Activated effector memory CD4-positive, alpha-beta T cell treated with anti-CD3 and anti-CD28 coated beads, Interleukin-2, amount 50 U/mL, for 16 hours (primary cell): ENCODE measurements at regions not wholly inside any gene's neighbourhood (a gene's known extent, or its start where the extent isn't known, plus 50 kb on each side); places are given as distances from the start of the nearest gene placed in this dataset.
"Not testable (repeated sequence)": the region's sequence is repeated elsewhere in the genome, so short reads cannot be mapped to it uniquely, and the experiment has no call there.

ENCODE experiments used
- DNase-seq: peaks from one replicate; pipeline ENCODE4 v3.0.0-alpha.2; 2020

DNA sequence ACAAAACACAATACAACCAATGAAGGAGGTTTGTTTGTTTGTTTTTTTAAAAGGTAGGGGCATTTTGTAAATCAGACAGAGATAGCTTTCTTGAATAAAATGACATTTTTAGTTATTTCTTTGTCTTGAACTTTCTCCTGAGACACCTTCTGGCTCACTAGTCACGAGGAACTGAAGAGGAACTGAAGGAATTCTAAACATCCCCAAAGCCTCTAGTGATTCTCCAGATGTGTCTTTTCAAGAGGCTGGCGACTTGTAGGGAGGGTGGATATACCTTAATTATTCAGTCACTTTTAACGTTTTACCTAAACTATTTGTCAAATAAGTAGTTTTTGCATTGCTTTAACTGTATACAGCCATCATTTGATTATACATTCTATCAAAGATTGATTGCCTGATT lies 211.2 kb upstream of the LRIG3 start:
- no peak for DNase-seq

DNA sequence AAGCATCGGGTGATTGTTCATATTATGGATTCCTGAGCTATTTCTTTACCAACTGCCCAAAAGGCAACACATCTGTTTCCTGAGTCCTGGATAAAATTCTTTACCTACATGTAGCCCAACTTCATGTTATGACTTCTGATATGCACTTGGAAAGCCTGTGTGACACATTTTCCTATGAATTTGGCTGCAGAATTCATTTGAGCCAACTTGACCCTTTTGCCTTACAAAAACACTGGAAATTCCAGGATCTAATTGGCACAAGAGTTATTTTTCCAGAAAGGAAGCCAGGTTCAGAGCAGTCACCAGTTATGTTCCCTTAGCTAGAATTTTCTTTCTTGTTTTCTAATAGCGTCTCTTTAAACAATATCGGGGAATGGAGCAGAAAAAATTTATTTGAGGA lies 202.5 kb upstream of the LRIG3 start:
- DNase-seq, result no peak

DNA sequence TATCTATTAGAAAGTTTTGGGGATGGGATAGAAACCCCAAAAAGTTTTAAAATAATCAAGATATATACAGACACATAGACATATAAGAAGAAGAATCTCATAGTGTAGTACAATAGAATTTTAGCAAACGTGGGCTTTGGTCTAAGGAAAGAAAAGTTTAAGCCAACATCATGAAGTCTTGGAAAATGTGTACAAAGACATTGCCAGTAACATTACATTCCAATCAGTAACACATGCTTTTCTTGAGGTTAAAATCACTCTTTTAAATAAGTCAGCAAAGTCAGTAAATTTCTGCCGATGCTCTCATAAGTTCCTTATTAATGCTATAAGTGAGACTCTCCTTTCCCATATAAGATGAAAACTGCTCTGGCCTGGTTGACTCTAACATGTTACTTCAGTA lies 201.1 kb upstream of the LRIG3 start:
- no peak for DNase-seq

DNA sequence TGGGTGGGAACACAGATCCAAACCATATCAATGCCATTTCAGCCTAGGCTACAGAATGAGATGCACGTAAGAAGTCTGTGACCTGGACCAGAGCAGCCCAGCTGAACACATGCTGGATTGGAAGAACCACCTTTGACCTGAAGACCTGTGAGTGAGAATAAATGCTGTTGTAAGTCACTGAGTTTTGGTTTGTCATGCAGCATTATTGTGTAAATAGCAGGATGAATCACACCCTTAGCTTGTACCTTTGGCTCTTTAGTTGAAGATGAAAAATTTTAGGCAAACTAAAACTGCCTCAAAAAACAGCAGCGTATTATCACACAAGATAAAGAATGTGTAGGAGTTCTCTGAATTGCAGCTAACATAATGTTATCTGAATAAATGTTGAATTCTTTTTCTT lies 199.4 kb upstream of the LRIG3 start:
- no peak for DNase-seq

DNA sequence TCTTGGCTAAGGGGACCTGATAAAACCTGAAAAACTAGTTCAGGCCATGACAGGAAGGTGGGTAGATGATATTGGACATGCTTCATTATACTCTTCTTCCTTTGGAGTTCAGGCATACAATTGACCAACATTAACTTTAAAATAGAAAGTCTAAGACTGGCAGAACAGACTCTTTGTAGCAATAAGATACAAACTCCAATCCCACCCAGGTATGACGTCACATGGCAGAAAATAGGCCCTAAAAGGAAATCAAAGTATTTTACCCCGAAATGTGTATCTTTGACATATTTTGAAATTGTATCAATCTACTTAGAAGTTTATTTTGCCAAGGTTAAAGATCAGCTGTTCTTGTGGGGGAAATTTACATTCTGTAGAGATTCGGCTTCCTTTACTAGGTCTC lies 198.1 kb upstream of the LRIG3 start:
- no peak for DNase-seq

DNA sequence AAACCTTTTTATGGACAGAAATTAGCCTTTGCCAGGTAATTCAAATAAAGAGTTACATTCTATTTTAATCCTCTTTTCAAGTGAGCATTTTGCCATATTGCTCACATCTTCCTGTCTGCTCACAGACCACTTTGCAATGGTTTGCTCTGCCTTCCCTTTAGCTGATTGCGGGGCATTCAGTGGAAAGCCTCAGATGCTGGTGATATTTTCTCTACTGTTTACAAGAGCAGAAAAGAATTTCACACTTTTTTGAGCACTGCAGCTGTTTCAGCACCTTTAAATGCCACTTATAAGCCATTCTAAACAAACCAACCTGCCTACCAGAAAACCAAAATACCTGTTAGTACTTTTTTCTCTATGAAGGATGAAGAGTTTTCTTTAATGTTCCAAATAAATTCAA lies 195.7 kb upstream of the LRIG3 start:
- DNase-seq, result no peak

DNA sequence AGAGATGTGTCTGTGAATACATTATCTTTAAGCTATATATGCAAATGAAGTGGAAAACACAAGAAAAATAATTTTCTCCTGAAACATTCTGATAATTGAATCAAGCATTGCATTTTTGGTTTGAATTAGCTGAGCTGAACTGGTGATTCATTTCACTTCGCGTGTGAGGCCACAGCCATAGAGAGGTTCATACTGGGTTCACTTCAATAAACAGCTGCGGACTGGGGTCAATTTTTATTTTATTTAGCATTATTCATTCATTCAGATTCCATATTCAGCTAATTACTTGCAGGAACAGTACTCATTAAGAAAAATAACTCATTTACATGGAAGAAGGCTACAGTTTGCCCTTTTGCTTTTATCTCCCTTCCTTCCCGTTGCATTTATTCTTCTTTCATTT lies 195.2 kb upstream of the LRIG3 start:
- DNase-seq, result no peak

DNA sequence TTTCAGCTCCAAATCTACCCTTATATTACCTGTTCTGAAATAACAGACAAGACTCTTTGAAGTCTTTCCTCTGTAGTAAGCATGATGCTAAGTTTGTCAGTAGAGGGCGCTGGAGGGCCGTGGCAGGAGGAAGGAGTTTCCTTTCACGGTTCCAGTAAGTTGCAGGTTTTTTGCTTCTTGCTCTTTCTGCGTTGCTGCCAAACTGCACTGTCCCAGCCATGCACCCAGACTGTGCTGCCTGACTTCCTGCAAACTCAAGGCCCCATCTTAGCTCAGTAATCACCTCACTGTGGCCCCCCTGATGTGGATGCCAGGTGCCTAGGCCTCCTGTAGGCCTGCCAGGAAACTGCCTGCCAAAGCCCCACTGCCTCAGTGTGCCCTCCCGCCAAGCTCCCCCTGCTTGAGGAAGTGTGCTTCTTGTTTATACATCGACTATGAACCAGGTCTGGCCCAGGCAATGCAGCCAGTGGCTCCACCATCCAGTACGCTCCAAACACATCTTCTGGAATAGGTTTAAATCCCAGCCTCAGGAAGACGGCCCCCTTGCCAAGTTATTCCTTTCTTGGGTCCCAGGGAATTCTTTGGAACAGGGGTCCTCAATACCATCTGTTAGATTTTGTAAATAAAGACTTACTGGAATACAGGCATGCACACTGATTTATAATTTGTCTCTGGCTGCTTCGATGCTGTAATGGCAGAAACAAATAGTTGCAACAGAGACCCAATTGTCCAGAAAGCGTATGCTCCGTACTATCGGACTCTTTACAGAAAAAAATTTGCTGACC lies 193.7 kb upstream of the LRIG3 start:
- peak; percentile 67 for DNase-seq

DNA sequence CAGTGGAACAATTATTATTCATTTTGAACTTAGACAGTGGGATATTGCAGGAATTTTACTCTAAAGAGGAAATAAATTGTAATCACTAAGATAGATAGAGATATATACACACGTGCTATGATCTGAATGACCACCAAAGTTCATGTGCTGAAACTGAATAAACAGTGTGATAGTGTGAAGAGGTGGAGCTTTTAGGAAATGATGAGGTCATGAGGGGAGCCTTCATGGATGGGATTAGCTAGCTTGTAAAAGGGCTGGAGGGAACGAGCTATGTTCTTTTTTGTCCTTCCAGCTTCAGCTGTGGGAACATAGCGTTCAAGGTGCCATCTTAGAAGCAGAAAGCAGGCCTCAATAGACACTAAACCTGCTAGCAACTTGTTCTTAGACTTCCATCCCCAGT lies 191.5 kb upstream of the LRIG3 start:
- no peak for DNase-seq

DNA sequence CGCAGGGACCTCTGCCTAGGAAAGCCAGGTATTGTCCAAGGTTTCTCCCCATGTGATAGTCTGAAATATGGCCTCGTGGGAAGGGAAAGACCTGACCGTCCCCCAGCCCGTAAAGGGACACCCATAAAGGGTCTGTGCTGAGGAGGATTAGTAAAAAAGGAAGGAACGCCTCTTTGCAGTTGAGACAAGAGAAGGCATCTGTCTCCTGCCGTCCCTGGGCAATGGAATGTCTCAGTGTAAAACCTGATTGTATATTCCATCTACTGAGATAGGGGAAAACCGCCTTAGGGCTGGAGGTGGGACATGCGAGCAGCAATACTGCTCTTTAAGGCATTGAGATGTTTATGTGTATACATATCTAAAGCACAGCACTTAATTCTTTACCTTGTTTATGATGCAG lies 188.2 kb upstream of the LRIG3 start:
- DNase-seq, result not testable (repeated sequence)

DNA sequence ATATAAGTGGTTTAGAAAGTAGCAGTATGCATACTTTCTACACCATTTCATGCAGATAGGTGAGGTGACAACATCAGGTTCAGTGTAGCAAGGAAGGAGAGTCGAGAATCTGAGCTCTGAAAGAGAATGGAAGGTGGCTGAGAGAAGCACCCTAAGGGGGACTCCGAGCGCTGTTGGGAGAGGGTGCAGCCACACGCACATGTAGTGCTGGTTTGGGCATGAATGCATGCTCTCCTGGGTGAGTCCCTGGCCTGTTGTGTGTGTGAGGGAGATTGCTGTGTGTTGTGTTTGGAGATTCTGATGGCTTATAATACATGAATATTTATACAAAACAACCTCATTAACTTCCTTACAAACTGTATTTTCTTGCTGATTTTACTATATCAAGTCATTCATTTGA lies 180.3 kb upstream of the LRIG3 start:
- DNase-seq, result no peak

DNA sequence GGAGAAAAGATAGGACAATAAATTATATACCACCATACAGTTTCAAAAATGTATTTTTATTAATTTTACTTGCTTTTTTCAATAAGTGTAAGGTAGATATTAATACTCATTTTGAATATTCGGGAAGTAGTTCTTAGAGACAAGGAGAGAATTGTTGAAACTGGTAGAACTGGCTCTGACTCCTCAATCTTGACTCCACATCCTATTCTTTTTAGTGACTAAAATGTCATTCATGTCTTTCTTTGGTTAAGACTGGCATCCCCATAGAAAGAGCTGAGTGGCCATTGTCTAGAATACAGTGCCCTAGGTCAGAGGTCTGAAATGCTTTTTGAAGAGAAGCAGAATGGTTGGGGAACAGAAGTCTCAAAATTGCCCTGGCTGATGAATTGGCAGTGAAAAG lies 177.6 kb upstream of the LRIG3 start:
- DNase-seq, result no peak

DNA sequence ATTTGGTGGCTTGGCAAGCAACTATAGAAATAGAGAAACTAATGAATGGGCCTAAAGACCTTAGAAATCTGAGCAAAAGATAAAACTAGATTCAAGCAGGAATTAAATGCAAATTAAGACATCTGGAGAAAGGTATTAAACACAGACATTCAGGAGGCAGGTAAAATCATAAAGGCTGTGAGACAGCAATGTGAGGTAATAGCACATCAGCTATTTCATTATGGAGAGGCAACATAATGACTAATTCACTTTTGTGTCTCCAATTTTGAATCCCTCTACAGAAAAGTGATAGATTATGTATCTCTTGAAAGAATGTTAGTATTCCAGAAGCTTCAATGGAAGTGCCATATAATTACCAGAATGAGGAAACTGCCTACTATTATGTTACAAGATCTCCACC lies 175.9 kb upstream of the LRIG3 start:
- no peak for DNase-seq

DNA sequence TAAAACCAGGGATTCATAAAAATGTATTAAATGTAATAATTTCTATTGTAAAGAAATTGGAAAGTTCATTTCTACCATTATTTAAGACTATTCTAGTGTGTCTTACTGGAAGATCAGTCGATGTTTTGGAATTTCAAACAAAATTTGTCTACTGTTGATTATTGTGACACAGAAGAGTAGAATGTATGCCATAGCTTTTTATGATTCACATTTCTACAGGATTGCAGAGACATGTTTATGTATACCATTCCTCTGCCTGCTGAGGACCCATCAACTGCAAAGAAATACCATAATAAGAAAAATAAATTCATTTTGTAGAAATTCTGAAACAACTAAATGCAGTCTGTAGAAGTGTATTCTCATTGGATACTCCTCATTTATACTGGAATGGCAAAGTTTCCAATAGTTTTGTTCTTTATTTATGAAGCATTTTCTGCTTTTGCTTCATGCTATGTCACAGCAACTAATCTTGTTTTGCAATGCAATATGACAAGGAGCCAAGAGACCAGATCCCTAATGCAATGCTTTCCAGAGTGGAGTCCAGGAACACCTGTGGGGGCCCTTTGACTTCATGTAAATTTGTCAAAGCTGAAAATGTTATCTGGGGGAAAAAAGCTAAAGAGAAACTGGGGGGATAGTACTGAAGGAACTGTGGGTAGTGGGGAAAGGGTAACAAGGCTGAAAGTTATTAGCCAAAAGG lies 172.9 kb upstream of the LRIG3 start:
- DNase-seq, result no peak

DNA sequence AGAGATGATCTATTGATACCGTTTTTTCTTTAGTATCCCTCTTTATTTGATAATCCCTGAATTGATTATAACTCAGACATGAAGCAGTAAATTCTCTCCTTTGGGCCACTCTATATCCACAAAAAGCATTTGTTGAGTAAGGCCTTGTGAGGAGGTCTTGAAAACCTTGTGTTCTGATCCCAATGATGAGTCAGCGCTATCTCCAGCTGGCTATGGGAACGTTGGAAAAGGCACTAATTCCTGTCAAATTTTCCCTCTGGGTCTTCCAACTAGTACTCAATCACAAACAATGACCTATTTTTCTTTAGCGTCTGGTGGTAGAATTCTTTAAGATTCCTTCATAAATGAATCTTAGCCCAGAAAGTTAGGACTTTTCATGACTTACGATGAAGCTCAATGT lies 168.4 kb upstream of the LRIG3 start:
- no peak for DNase-seq

DNA sequence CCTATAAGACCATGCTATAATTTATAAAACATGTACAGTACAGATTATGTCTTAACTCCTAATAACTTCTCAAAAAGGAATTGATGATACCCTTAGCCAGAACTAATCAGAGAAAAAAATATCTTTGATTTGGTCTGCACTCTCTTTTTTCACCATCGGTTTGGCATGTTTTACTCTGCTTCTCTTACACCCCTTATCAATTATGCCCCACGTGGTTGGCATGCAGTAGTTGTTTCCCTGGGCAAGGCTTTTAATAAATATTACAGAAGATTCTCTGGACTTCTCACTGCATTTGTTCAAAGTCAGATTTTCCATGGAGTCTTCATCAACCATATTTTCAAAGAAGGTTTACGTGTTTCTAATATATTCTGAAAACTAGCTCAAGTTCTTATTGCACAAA lies 167.4 kb upstream of the LRIG3 start:
- DNase-seq, result no peak

DNA sequence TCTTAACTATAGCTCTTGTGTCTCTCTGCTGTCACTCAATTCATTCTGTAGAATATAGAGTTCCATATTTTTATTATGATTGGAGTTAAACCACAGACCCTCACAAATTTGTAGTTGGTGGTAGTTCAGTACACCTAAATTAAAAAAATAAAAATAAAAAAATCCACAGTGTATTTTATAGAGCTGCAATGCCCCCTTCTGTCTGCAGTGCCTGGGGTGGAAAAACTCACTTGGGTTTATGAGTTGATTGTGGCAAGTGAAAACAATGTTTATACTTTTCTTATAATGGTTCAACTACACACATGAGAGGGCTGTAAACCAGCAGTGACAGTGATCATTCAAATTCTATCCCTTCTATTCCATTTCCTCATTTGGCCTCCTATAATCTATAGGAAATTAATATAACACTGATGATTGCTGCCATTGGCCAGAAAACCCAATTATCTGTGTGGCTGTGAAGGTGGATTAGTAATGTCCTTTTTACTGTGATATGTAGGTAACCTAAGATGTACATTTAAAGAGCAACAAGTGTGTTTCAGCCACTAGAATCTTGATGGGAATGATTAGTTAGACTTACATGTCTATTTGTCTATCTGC lies 166.9 kb upstream of the LRIG3 start:
- DNase-seq, result no peak

DNA sequence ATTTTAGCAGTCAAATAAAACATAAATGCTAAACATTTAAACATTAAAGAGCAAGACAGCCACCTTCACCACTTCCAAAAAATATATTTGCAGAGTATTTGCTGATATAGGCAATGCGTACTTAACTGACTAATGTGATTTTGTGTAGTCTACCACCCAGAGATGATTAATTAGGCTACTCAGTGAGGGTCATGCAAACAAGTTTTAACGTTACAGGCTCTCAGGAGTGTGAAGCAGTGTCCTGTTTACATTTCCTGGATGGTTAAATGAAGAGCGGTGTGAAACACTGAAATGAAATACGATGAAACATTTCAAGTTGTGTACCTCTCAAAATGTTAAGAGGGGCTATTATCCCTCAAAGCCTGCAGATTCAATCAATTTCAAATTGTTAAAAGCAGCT lies 165.8 kb upstream of the LRIG3 start:
- DNase-seq, result no peak

DNA sequence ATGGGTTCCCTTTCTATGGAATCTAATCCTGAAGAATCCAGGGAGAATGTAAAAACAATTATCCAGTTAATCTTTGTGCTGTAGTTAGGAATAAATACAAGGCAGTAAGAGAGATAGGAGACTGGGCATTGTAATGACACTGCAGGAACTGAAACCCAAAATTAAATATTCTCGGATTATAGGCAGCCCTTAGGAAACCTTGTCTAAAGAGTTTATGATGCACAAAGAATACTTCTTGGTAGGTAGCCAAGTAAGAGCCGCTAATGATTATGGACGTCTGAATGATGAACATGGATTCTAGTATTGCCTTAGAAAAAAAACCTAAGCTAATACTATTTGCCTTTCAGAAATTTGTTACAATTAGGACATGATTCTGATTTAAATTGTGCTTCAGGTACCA lies 165.4 kb upstream of the LRIG3 start:
- DNase-seq, result no peak

DNA sequence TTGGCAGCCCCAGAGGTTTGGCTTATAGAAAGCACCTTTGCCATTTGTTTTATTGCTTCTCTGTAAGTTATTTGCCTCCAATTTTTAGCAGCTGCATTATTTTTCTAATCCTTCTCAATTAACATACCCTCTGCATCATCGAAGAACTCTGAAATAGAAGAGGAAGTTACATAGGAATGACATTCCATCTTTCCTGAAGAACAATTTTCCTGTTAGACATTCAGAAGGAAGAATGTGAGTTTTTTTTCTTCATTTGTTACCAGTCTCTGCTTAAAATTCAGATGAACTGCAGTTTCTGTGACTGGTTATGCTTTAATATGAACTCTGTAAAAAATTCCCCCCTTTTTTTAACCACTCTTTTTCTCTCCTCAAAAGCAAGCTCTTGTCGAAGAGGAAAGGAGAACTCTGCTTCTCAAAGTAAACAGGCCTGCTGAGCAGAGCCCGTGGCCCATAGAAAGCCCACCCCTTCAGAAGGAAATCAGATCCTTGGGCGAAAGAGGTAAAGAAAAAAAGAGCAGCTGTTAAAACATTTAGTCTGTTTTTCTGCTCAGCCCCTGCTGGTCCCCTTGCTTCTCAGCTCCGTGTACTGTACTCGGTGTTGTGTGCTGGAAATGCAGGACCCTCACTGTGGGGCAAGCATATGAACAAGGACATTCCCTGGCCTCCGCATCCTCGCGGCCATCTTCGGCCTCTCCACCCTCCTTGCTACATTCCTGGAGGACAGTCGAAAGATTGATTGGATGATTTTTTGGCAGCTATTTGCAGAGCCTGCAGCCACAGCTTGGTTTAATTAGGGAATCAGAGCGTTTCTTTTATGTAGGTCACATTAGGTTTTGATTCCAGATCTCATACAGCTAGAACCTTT lies 164.4 kb upstream of the LRIG3 start:
- DNase-seq, result no peak

DNA sequence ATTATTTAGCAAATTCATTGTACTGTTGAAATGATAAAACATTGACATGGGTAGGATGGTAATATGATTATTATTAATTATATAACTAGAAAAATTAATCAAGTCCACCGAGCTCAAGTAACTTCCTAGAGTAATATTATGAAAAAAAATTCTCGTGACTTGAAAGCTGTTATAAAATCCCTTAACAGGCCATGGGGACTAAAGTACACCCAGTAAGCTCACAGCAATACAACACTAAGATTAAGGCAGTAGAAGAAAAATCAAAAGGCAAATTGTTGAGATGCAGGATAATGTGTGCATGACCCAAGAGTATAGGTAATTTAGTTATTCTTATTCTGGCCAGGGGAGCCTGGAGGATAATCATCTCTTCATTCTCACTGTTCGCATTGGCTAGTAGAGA lies 162.6 kb upstream of the LRIG3 start:
- DNase-seq, result no peak

DNA sequence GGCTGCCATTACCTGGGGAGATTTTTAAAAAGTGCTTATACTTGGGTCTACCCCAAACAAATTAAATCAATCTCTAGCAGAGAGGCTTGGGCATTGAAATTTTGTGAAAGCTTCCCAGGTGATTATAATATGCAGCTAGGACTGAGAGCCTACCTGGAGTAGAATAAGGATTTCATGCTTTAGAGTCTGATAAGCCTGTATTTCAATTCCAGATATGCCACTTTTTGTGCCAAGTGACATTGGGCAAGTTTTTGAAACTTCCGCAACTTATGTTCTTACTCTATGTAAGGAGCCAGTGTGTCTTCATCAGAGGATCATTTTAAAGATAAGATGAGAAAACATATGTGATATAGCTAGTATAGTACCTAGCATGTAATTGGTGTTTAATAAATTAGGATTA lies 159.8 kb upstream of the LRIG3 start:
- DNase-seq, result no peak

DNA sequence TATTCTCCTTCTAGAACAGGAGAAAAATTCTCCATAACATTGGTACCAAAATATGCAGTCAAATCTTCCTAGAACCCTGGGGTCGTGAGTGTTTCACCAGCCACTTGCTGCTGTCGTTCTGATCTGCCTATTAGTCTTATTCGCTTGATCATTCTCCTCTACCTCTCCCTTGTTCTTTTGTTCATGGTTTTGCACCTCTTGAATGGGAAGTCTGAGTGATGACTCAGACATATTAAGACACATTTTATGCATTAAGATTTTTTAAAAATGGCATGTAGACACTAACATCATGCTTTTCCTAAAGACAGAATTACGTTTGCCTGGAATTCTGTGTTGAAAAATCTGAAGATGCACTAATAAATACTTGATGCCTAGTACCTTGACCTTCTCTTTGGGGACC lies 159.2 kb upstream of the LRIG3 start:
- DNase-seq, result no peak

DNA sequence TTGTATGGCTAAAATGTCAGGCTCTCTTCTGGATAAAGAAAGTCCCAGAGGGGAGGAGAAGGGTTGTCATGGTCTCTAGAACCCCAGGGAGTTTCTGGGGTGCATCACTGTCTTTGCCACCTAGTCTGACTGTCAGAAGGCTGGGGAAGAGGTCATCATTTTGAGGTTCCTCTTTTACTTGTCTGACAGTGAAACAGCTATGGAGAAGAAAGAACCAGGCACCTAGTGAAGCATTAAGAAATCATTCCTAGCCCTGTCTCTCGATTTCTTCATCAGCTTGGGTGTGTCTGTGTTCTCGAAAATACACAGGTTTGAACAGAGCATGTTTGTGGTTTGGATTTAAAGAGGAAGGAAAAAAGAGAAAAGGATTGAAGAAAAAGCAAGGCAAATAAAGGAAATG lies 158.7 kb upstream of the LRIG3 start:
- DNase-seq, result no peak
